GM21423 (cell line): ENCODE measurements at regions not wholly inside any gene's neighbourhood (a gene's known extent, or its start where the extent isn't known, plus 50 kb on each side); places are given as distances from the start of the nearest gene placed in this dataset.
"Not testable (repeated sequence)": the region's sequence is repeated elsewhere in the genome, so short reads cannot be mapped to it uniquely, and the experiment has no call there.

Source experiments
- ATAC-seq: cut with Tn5 transposase; IDR thresholded peaks from one replicate; pipeline ENCODE4 v1.9.1; 2021; ENCODE audit warnings: mild to moderate bottlenecking, moderate library complexity; ENCODE audit not compliant: unreplicated experiment

DNA sequence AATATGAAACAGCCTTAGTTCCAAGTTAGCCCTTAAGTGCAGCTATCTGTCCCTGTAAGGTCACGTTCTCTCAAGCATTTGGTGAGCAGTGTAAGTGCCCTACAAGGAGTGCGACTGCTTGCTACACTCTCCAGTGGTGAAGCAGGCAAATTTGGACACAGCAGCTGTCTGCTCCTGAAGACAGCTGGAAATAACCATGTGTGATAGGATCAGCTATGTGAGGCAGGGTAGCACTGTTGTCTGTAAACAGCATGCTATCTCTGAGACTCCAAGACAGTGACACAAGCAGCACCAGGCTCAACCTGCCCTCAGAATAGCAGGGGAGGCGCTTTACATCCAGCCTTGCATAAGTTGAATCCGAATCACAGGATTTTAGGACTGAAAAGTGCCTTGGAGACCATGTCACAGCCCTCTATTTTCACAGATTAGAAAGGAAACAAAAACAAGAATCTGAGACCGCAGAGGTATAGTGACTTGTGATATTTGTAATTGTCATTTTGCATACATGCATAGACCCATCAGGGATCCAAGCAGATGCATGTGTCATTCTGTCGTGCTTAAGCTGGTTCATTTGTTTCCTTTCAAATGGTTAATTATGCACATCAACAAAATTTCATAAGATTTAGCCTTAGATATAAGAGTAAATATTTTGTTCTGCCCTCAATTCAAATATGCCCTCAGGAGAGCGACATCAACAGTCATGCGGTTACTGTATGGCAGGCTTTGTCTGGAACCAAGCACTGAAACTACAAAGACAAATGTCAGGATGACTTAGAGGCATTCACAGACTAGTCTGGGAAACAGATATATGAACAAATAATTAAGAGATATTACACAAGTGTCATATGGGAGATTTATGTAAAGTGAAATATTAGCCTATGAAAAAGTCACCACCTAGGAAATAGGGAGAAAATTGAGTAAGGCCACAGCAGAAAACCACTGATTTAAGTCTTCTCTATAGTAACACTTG is 134.9 kb upstream of the NRIP1 start:
- ATAC-seq: no peak

GRCh38 chr21:15203740-15204139 is 138.9 kb upstream of the NRIP1 start:
- ATAC-seq: no peak

- ATAC-seq: no peak
Measured at GRCh38 chr21:15204140-15204969, 139.6 kb upstream of the NRIP1 start.

GRCh38 chr21:15204970-15205286 is 140.1 kb upstream of the NRIP1 start:
- no peak for ATAC-seq

DNA sequence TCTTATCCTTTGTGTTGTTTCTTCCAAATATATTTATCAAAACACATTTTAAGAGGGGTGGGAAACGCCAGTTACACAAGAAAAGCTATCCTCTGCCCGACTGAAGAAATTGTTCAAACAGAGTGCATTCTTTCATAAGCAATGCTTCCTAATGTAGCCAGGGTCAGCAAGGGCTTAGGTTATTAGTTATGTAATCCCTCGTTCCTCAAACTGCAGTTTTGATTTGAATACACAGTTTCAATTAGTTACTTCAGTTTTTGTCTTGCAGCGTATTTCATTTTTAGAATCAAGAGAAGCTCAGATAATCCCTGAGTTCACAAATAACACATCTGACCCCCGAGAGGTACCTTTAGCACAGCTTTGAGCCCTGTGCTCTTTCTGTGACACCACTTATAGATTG is 141.7 kb upstream of the NRIP1 start:
- no peak for ATAC-seq

- ATAC-seq: no peak
Measured at GRCh38 chr21:15207231-15207630, 142.4 kb upstream of the NRIP1 start.

GRCh38 chr21:15207635-15208370 is 143.0 kb upstream of the NRIP1 start:
- ATAC-seq: no peak

DNA sequence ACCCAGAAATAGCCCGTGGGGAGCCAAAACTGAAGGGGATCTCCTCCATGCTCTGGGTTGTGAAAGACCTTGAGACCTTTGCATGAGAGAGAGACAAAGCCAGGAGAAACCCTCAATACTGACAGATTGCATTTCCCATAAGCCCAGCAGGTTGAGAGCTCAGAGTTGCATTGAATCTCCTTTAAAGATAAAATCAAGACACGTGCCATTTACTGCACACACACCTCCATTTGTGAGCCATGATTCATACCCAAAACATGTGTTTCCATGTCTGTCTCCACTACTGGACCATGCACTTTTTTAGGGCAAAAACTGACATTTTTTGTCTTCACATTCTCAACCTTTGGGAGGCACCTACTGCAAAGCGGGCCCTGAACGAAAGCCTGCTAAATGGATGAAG is 144.0 kb upstream of the NRIP1 start:
- no peak for ATAC-seq

GRCh38 chr21:15209224-15209623 is 144.4 kb upstream of the NRIP1 start:
- no peak for ATAC-seq

GRCh38 chr21:15210235-15210678 is 145.5 kb upstream of the NRIP1 start:
- ATAC-seq: no peak

- ATAC-seq: no peak
Measured at GRCh38 chr21:15211491-15212133, 146.8 kb upstream of the NRIP1 start.

- no peak for ATAC-seq
Measured at GRCh38 chr21:15212206-15212605, 147.4 kb upstream of the NRIP1 start.

GRCh38 chr21:15218476-15218875 is 153.7 kb upstream of the NRIP1 start:
- ATAC-seq: not testable (repeated sequence)

DNA sequence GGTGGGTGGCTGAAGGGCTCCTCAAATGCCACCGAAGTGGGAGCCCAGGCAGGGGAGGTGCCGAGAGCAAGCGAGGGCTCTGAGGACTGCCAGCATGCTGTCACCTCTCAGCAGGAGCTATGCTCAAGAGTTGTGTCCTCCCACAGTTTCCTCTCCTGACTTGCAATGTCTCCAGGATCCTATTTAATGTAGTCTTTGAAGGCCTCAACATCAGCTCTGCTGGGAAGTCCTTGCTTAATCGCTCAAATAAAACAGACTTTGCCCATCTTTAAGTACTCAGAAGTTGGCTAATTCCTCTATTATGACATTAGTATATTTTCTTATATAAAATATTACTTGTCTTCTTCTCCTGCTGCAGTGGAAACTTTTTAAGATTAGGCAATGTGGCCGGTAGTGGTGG is 154.2 kb upstream of the NRIP1 start:
- no peak for ATAC-seq

DNA sequence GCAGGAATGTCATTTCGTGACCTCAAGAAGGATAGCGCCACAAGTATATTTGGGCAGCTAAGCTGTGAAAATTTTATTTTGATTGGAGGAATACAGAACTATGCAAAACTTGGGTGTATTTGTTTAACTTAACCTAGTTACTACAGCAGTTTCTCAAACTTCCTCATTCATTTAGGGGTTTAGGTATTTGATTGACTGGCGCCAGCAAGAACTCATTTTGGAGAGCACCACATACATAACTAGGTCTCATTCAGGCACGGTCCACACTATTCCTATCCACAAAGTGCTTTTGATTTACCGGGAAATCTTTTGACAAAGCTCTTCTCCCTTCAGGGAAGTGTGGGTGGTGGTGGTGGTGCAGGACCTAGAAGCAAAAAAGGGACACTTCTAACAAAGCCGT is 155.1 kb upstream of the NRIP1 start:
- no peak for ATAC-seq

GRCh38 chr21:15221799-15222386 is 157.1 kb upstream of the NRIP1 start:
- ATAC-seq: no peak

- ATAC-seq: no peak
Measured at GRCh38 chr21:15222707-15223106, 157.9 kb upstream of the NRIP1 start.

GRCh38 chr21:15224346-15225086 is 159.7 kb upstream of the NRIP1 start:
- ATAC-seq: no peak

GRCh38 chr21:15227919-15228318 is 163.1 kb upstream of the NRIP1 start:
- ATAC-seq: no peak

DNA sequence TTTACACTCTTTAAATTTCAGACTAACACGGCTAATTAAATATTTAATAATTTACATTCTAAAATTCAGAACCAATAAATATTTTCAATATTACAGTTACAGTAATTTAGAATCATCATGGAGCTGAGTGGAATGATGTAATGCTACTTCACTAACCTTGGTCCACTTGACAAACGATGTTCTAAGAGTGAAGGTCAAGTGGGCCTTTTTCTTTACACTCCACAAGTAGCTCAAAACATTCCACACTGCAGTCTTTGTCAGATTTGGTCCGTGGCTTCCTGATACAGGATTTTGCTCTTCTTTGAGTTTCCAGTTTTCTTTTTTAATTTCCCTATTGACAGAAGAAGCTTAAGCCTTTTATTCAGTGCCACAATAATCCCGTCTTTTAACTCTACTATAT is 164.6 kb upstream of the NRIP1 start:
- ATAC-seq: no peak
